ENCODE measurements at regions not wholly inside any gene's neighbourhood (a gene's known extent, or its start where the extent isn't known, plus 50 kb on each side); places are given as distances from the start of the nearest gene placed in this dataset.

GRCh38 chr11:130814440-130815096 is 101.7 kb downstream of the SNX19 start:
- no peak for TF ChIP-seq POLR2A (IDR thresholded peaks at IDR 0.05)
- no peak for TF ChIP-seq CTCF (IDR thresholded peaks at IDR 0.05)

Measured in uterus (tissue), 2 donors.